CD1c-positive myeloid dendritic cell (primary cell): ENCODE measurements at regions not wholly inside any gene's neighbourhood (a gene's known extent, or its start where the extent isn't known, plus 50 kb on each side); places are given as distances from the start of the nearest gene placed in this dataset.

Experiments
- DNase-seq: peaks from one replicate; pipeline ENCODE4 v3.0.0-alpha.2; 2016; ENCODE audit errors: extremely low spot score

DNA sequence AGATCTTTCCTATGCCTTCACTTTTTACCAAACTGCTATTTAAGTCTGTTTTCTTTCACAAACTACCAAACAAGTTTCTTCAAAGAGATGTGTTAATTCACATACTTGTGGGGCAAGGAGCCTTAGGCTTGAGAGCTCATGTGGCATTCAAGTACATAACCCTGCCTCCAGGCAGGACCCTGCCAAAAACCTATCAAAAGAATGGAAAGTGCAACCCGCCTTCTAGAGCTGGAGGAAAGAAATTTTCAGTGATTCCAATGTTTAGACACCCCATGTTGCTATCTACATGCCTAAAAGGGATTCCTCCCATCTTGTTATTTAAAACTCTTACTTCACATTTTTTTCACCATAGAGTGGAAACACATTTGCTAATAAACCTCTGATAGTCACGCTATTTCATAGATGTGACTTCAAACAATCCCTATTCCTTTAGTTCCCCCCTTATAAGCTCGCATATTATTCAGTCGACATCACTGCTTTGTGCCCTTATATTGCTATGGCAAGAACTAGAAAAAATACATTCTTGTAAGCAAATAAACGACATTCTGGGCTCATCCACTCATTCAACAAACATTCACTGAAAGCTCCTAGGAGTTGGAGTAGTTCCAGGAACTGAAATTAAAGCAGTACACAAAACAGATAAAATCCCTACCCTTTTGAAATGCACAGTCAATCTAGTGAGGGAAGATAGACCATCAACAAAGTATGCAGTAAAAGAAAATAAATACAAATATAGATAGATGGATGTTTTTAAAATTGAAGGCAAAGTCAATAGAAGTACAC, 518.1 kb downstream of the ELAVL2 start:
- no peak for DNase-seq

GRCh38 chr9:23309800-23310199, 516.2 kb downstream of the ELAVL2 start:
- DNase-seq, result no peak

DNA sequence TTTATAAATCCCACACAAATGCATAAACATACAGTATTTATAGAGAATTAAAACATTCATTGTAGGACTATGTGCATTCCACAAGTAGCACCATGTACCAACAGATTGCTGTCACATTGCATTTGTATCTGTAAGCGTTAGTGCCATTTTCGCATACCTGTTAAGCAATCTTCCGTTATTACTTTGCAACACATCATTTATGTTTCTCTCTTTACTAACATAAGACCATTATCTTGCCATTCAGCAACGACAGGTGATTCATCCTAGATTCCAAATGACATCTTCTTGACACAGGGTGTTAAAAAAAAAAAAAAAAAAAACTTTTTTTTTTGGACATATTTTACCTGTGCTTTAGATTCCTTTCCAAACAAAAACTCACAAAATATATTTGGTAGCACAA, 511.8 kb downstream of the ELAVL2 start:
- DNase-seq, result no peak

- no peak for DNase-seq
Measured at GRCh38 chr9:23319092-23319491, 506.9 kb downstream of the ELAVL2 start.

GRCh38 chr9:23321049-23321448, 505.0 kb downstream of the ELAVL2 start:
- DNase-seq, result no peak

- no peak for DNase-seq
Measured at GRCh38 chr9:23322392-23322791, 503.6 kb downstream of the ELAVL2 start.

- DNase-seq, result no peak
Measured at GRCh38 chr9:23324511-23324910, 501.5 kb downstream of the ELAVL2 start.

GRCh38 chr9:23326597-23326996, 499.4 kb downstream of the ELAVL2 start:
- no peak for DNase-seq

DNA sequence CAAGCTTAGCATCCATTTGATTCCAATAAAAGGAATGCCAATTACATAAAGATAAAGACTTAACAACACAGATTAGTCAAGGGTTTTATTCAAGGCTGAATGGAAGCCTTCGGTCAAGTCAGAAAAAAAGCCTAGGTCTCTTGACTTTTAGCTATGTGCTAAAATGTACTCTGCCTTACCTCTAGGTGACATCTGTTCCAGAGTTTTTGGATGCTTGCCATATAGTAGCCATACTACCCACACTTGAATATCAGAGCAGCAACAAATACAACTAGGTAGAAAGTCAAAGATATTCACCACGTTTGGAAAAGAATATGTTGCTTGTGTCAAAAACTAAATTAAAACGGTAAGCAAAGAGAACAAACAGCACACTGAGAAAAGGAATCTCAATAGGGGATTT, 484.7 kb downstream of the ELAVL2 start:
- no peak for DNase-seq

DNA sequence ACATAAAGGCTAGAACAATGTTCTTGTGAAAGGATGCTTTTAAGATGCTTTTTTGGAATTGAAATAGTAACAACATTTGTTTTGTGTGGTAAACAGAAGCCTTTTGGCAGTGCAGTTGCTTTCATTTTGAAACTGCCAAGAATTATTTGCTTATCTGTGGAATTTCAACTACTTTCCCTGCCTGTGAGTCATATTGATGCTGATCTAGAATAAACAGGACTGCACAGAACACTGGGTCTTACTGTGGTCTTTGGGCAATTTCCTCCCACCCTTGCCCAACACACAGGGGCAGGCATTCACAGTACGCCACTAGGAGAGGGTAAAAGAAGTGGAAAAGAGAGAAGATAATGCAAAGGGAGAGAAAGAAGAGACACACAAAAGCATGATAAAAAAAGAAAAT, 483.7 kb downstream of the ELAVL2 start:
- DNase-seq, result no peak

DNA sequence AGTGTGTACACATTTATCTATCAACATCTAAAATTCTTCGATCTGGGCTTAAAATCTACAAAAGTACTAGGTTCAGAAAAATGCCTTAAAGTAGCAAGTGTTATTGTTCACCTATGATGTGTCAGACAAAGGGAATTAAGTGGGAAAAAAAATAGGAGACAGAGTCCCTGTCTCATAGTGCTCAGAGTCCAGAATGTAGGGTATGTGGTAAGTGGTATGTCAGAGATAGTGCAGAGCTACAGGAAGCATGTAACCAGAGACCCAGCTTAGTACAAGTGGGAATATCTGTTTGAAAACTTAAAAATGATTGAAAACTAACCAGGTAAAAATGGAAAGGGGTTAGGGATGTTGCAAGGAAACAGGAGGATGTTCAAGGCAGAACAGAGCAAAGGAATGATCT, 482.8 kb downstream of the ELAVL2 start:
- no peak for DNase-seq

- DNase-seq, result no peak
Measured at GRCh38 chr9:23361096-23361495, 464.9 kb downstream of the ELAVL2 start.

DNA sequence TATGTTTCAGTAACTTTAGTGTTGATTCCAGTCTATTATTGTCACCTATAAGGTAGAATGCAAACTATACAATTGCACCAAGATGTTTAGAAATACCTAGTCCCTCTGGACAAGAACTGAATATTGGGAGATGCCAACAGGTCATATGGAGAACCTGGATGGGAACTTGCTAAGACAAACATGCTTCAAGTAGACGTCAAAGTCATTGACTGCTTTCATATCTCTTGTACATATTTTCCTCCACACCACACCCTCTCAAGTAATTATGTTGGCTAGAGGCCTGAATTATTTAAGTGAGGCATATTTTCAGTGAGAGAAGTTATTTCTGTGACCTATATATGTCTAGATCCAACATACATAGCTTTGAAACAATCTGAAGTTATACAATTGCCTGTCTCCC, 453.3 kb downstream of the ELAVL2 start:
- no peak for DNase-seq

- no peak for DNase-seq
Measured at GRCh38 chr9:23375511-23375910, 450.5 kb downstream of the ELAVL2 start.

GRCh38 chr9:23379842-23380241, 446.2 kb downstream of the ELAVL2 start:
- DNase-seq, result no peak

GRCh38 chr9:23380821-23381220, 445.2 kb downstream of the ELAVL2 start:
- no peak for DNase-seq

DNA sequence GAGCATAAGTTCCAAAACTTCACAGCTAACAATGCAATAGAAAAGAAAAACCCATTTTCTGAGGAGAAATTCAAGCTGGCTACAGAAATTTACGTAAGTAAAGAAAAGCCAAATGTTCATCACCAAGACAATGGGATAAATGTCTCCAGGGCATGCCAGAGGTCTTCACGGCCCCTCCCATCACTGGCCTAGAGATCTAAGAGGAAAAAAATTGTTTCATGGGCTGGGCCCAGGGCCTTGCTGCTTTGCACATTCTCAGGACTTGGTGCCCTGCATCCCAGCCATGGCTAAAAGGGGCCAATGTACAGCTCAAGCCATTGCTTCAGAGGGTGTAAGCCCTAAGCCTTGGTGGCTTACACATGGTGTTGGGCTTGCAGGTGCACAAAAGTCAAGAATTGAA, 443.6 kb downstream of the ELAVL2 start:
- DNase-seq, result no peak

DNA sequence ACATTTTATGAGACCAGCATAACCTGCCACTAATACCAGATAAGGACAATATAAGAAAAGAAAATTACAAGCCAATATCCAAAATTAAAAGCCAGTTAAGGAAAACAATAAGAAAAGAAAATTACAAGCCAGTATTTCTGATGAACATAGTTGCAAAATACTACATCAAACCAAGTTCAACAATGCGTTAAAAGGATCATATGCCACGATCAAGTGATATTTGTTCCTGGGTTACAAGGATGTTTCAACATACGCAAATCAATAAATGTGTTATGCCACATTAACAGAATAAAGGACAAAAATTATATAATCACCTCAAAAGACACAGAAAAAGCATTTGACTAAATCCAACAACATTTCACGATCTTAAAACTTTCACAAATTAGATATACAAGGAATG, 431.9 kb downstream of the ELAVL2 start:
- DNase-seq, result no peak

DNA sequence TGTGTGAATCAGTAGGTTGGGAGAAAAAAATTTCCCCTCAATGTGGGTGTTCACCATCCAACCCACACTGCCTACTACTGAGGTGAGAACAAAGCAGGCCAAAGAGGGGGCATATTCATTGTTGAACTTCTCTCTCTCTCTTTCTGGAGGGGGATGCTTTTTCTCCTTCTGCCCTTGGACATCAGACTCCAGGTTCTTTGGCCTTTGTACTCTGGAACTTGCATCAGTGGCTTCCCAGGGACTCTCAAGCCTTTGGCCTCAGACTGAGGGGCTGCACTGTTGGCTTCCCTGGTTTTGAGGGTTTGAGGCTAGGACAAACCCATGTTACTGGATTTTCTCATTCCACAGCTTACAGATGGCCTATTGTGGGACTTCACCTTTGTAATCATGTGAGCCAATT, 417.2 kb downstream of the ELAVL2 start:
- no peak for DNase-seq

GRCh38 chr9:23412046-23412445, 414.0 kb downstream of the ELAVL2 start:
- DNase-seq, result no peak

- no peak for DNase-seq
Measured at GRCh38 chr9:23412458-23412857, 413.6 kb downstream of the ELAVL2 start.

- no peak for DNase-seq
Measured at GRCh38 chr9:23413541-23413940, 412.5 kb downstream of the ELAVL2 start.

DNA sequence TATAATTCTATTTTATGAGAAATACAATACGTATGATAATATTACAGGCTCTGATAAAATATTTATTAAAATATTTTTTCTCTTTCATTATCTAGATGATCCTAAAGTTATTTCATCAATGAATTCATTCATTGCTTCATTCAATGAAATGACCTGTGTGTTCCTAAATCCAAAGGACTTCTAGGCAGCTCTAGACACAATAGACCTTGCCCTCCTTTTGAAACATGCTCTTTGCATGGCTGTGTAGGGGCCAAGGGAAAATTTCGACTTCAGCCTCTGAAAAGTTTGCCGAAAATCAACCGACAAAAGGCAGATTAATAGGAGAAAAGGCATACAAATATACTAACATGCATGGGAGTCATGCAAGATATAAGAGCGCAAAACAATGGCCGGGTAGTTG, 402.0 kb downstream of the ELAVL2 start:
- DNase-seq, result no peak

DNA sequence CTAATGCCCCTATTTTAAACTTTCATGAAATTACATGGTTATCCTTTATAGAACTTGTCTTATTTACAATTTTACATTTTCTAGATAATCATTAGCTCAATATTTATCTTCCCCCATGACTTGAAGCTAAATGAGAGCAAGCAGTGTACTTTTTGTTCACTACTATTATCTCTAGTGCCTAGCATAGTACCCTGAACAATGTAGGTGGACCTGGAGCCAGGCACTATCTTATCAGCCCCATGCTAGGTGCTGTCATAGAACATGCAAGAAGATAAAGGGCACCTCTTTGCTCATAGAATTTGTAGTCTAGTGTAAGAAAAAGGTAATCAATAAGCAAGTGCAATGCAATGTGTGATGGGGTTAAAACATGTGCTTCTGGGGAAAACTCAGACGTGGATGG, 399.9 kb downstream of the ELAVL2 start:
- no peak for DNase-seq
